MM.1S (cell line): ENCODE measurements at regions not wholly inside any gene's neighbourhood (a gene's known extent, or its start where the extent isn't known, plus 50 kb on each side); places are given as distances from the start of the nearest gene placed in this dataset.

ENCODE experiments used
- EZH2 ChIP-seq: fragments of 300-600 bp; sonication (generic); optimal IDR thresholded peaks from 2 replicates; pipeline ENCODE3; 2017; ENCODE audit warnings: low read depth, mild to moderate bottlenecking, antibody characterized with exemption, low read length, mixed read lengths
- TF ChIP-seq, protein P1 (sequence below): fragments of 300-600 bp; sonication (generic); IDR thresholded peaks from 2 replicates; pipeline ENCODE4 v1.5.1; 2016; ENCODE audit warnings: antibody characterized with exemption, low read length, mixed read lengths

DNA sequence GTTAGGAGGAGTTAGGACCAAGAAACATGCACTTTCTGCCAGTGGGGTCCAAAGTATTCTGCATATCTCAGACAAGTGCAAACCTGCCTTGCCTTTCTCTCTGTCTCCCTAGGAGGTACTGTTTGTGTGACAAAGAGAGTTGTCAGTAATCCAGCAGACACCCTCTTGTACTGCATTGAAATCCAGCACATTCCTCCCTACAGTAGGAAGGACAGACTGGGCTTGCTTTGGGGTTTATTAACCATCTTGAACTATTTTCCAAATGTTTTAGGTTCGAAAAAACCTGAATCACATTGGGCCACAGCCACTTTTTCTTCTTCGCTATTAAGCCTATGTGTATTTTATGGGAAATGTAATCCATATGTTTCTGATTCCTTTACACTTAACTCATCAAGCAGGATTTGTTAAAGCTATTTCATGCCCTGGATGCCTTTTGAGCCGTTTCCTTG, 204.2 kb upstream of the KCNJ16 start:
- TF ChIP-seq, protein P1, sequence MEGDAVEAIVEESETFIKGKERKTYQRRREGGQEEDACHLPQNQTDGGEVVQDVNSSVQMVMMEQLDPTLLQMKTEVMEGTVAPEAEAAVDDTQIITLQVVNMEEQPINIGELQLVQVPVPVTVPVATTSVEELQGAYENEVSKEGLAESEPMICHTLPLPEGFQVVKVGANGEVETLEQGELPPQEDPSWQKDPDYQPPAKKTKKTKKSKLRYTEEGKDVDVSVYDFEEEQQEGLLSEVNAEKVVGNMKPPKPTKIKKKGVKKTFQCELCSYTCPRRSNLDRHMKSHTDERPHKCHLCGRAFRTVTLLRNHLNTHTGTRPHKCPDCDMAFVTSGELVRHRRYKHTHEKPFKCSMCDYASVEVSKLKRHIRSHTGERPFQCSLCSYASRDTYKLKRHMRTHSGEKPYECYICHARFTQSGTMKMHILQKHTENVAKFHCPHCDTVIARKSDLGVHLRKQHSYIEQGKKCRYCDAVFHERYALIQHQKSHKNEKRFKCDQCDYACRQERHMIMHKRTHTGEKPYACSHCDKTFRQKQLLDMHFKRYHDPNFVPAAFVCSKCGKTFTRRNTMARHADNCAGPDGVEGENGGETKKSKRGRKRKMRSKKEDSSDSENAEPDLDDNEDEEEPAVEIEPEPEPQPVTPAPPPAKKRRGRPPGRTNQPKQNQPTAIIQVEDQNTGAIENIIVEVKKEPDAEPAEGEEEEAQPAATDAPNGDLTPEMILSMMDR, result no peak
- no peak for TF ChIP-seq EZH2
